Activated CD8-positive, alpha-beta T cell treated with anti-CD3 and anti-CD28 coated beads, Interleukin-2, amount 10 ng/mL, durations not matched to agents 7 days and 5 days (primary cell): ENCODE measurements at regions not wholly inside any gene's neighbourhood (a gene's known extent, or its start where the extent isn't known, plus 50 kb on each side); places are given as distances from the start of the nearest gene placed in this dataset.

ENCODE experiments used
- ATAC-seq: fragments of 150-1000 bp; cut with Tn5 transposase; one replicate; pipeline ENCODE4 v1.10.0; 2021; ENCODE audit warnings: moderate library complexity
- CTCF ChIA-PET: fragments of 350-600 bp; sonication (Branson Sonifier 250); formaldehyde crosslinking; loops from one replicate; lab custom pipeline; 2021; ENCODE audit warnings: antibody characterized with exemption; lab: Charles Lee
- POLR2A ChIA-PET: fragments of 350-600 bp; sonication (Branson Sonifier 250); formaldehyde crosslinking; loops from one replicate; lab custom pipeline; 2021; ENCODE audit warnings: antibody characterized with exemption; lab: Charles Lee
- DNase-seq: peaks from one replicate; pipeline ENCODE4 v3.0.0-alpha.2; 2020
- H3K27ac Mint-ChIP-seq: one replicate; pipeline ENCODE4 v1.8.0; 2021; ENCODE audit warnings: mild to moderate bottlenecking, mixed read lengths
- H3K27me3 Mint-ChIP-seq: one replicate; pipeline ENCODE4 v1.8.0; 2021; ENCODE audit warnings: low read depth, mixed read lengths
- H3K36me3 Mint-ChIP-seq: one replicate; pipeline ENCODE4 v1.8.0; 2021; ENCODE audit warnings: low read depth, mixed read lengths
- H3K4me1 Mint-ChIP-seq: one replicate; pipeline ENCODE4 v1.8.0; 2021; ENCODE audit warnings: low read depth, mixed read lengths
- H3K4me3 Mint-ChIP-seq: one replicate; pipeline ENCODE4 v1.8.0; 2021; ENCODE audit warnings: mild to moderate bottlenecking, mixed read lengths
- H3K9me3 Mint-ChIP-seq: one replicate; pipeline ENCODE4 v1.8.0; 2022; ENCODE audit warnings: mixed read lengths; ENCODE audit not compliant: insufficient read depth

DNA sequence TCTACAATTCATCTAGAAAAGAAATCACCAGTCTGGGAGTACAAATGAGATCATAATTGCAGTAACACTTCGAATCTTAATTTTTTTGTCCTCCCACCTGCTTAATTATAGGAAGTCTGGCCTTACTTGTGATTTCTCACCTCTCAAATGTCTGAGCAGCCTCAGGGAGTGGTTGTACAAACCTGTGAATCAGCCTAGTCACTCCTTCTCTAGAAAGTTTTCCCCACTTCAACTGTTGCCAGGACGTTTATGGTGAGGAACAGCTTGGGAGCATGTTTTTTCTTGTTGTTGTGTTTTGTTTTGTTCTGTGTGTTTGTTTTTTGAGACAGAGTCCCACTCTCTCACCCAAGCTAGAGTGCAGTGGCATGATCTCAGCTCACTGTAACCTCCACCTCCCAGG lies 50.3 kb upstream of the CLDN10 start:
- H3K9me3 Mint-ChIP-seq: no peaks in the 10 kb centered on the region
- peaks cover 2% of the 10 kb centered on the region for H3K27me3 Mint-ChIP-seq
- no peak overlapping the region for H3K27ac Mint-ChIP-seq
- no peaks in the 10 kb centered on the region for H3K36me3 Mint-ChIP-seq
- ChIA-PET POLR2A (no interaction called here), CTCF (interaction anchor here (1.3 kb wide), 1 partner anchor 35 kb away, joined by 4 read pairs; no protein-coding TSS in a partner anchor)
- DNase-seq (no peak), ATAC-seq (no peak)
- H3K4me1 Mint-ChIP-seq: no peaks in the 10 kb centered on the region
- H3K4me3 Mint-ChIP-seq: no peak overlapping the region
